IMR-90 (cell line): ENCODE measurements at regions not wholly inside any gene's neighbourhood (a gene's known extent, or its start where the extent isn't known, plus 50 kb on each side); places are given as distances from the start of the nearest gene placed in this dataset.
"Not testable (repeated sequence)": the region's sequence is repeated elsewhere in the genome, so short reads cannot be mapped to it uniquely, and the experiment has no call there.

Experiments used
- BHLHE40 ChIP-seq: fragments of 150-350 bp; IDR thresholded peaks from 2 replicates; pipeline ENCODE4 v1.6.1; 2016; ENCODE audit warnings: mild to moderate bottlenecking, low read depth, low read length
- CEBPB ChIP-seq: IDR thresholded peaks from 2 replicates; pipeline ENCODE4 v1.6.1; 2012; ENCODE audit warnings: low read depth, low read length, improper control_type of control experiment
- CHD1 ChIP-seq: IDR thresholded peaks from 2 replicates; pipeline ENCODE4 v1.6.1; 2012; ENCODE audit warnings: low read depth, low read length, improper control_type of control experiment
- FOS ChIP-seq: fragments of 150-350 bp; IDR thresholded peaks from 2 replicates; pipeline ENCODE4 v1.6.1; 2016; ENCODE audit warnings: low read depth, low read length
- MAFK ChIP-seq: IDR thresholded peaks from 2 replicates; pipeline ENCODE4 v1.6.1; 2012; ENCODE audit warnings: low read depth, low read length, improper control_type of control experiment
- MAZ ChIP-seq: IDR thresholded peaks from 2 replicates; pipeline ENCODE4 v1.6.1; 2012; ENCODE audit warnings: low read depth, mild to moderate bottlenecking, low read length, improper control_type of control experiment, moderate library complexity, borderline replicate concordance
- MXI1 ChIP-seq: IDR thresholded peaks from 2 replicates; pipeline ENCODE4 v1.6.1; 2012; ENCODE audit warnings: low read depth, mild to moderate bottlenecking, low read length, moderate library complexity, borderline replicate concordance
- POLR2A ChIP-seq: IDR thresholded peaks from 2 replicates; pipeline ENCODE4 v1.6.1; 2012; ENCODE audit warnings: mild to moderate bottlenecking, low read depth, low read length
- RAD21 ChIP-seq: IDR thresholded peaks from 2 replicates; pipeline ENCODE4 v1.6.1; 2012; ENCODE audit warnings: low read length, improper control_type of control experiment
- RCOR1 ChIP-seq: IDR thresholded peaks from 2 replicates; pipeline ENCODE4 v1.6.1; 2012; ENCODE audit warnings: mild to moderate bottlenecking, low read length, improper control_type of control experiment; ENCODE audit not compliant: insufficient replicate concordance
- RFX5 ChIP-seq: IDR thresholded peaks from 2 replicates; pipeline ENCODE4 v1.8.0; 2012; ENCODE audit warnings: low read depth, mild to moderate bottlenecking, low read length, moderate library complexity
- TF ChIP-seq, protein P1 (sequence below): conservative IDR thresholded peaks from 2 replicates; pipeline ENCODE4 v1.5.1; 2012; ENCODE audit warnings: mild to moderate bottlenecking, low read depth, low read length, improper control_type of control experiment
- TF ChIP-seq, protein P2 (sequence below): fragments of 150-350 bp; IDR thresholded peaks from 2 replicates; pipeline ENCODE4 v1.6.1; 2017; ENCODE audit warnings: mild to moderate bottlenecking, antibody characterized with exemption, low read length, low read depth
- TF ChIP-seq, protein P3 (sequence below): fragments of 150-350 bp; IDR thresholded peaks from 2 replicates; pipeline ENCODE4 v1.6.1; 2016; ENCODE audit warnings: low read depth, mild to moderate bottlenecking, low read length, moderate library complexity, borderline replicate concordance

DNA sequence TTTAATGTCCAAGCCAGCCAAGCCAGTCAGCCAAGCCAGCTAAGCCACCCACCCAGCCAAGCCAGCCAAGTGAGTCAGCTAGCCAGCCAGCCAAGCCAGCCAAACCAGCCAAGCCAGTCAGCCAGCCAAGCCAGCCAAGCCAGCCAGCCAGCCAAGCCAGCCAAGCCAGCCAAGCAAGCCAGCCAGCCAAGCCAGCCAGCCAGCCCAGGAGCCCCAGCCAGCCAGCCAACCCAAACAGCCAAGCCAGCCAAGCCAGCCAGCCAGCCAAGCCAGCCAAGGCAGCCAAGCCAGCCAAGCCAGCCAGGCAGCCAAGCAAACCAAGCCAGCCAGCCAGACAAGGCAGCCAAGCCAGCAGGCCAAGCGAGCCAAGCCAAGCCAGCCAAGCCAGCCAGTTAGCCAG lies 352.1 kb upstream of the PLGLB2 start:
- TF ChIP-seq, protein P1, sequence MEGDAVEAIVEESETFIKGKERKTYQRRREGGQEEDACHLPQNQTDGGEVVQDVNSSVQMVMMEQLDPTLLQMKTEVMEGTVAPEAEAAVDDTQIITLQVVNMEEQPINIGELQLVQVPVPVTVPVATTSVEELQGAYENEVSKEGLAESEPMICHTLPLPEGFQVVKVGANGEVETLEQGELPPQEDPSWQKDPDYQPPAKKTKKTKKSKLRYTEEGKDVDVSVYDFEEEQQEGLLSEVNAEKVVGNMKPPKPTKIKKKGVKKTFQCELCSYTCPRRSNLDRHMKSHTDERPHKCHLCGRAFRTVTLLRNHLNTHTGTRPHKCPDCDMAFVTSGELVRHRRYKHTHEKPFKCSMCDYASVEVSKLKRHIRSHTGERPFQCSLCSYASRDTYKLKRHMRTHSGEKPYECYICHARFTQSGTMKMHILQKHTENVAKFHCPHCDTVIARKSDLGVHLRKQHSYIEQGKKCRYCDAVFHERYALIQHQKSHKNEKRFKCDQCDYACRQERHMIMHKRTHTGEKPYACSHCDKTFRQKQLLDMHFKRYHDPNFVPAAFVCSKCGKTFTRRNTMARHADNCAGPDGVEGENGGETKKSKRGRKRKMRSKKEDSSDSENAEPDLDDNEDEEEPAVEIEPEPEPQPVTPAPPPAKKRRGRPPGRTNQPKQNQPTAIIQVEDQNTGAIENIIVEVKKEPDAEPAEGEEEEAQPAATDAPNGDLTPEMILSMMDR = not testable (repeated sequence)
- TF ChIP-seq, protein P2, sequence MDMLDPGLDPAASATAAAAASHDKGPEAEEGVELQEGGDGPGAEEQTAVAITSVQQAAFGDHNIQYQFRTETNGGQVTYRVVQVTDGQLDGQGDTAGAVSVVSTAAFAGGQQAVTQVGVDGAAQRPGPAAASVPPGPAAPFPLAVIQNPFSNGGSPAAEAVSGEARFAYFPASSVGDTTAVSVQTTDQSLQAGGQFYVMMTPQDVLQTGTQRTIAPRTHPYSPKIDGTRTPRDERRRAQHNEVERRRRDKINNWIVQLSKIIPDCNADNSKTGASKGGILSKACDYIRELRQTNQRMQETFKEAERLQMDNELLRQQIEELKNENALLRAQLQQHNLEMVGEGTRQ = not testable (repeated sequence)
- TF ChIP-seq BHLHE40, MXI1, POLR2A, RFX5, MAZ, RCOR1, RAD21, MAFK, CEBPB, FOS, CHD1: not testable (repeated sequence)
- TF ChIP-seq, protein P3, sequence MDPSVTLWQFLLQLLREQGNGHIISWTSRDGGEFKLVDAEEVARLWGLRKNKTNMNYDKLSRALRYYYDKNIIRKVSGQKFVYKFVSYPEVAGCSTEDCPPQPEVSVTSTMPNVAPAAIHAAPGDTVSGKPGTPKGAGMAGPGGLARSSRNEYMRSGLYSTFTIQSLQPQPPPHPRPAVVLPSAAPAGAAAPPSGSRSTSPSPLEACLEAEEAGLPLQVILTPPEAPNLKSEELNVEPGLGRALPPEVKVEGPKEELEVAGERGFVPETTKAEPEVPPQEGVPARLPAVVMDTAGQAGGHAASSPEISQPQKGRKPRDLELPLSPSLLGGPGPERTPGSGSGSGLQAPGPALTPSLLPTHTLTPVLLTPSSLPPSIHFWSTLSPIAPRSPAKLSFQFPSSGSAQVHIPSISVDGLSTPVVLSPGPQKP = not testable (repeated sequence)
